Fibroblast of lung (primary cell): ENCODE measurements at regions not wholly inside any gene's neighbourhood (a gene's known extent, or its start where the extent isn't known, plus 50 kb on each side); places are given as distances from the start of the nearest gene placed in this dataset.

Experiments
- DNase-seq, 2 donors: peaks; one replicate each; pipeline versions ENCODE4 v3.0.0 to v3.0.0-alpha.2; 2010; ENCODE audit warnings: low read depth in 2 of 2
- H2AFZ ChIP-seq: 2 replicates; pipeline ENCODE4 v1.5.1; 2012; ENCODE audit warnings: low read length, control low read depth, inconsistent platforms
- H3K27ac ChIP-seq: 2 replicates; pipeline ENCODE4 v1.5.1; 2011; ENCODE audit warnings: low read length, control low read depth; ENCODE audit not compliant: insufficient read depth
- H3K27me3 ChIP-seq: 2 replicates; pipeline ENCODE4 v1.5.1; 2011; ENCODE audit warnings: mild to moderate bottlenecking, low read length; ENCODE audit not compliant: control insufficient read depth, insufficient read depth
- H3K36me3 ChIP-seq: 2 replicates; pipeline ENCODE4 v1.5.1; 2011; ENCODE audit warnings: low read length; ENCODE audit not compliant: control insufficient read depth, insufficient read depth
- H3K4me1 ChIP-seq: 2 replicates; pipeline ENCODE4 v1.5.1; 2011; ENCODE audit warnings: low read length; ENCODE audit not compliant: control insufficient read depth, insufficient read depth; ENCODE audit errors: extremely low read depth
- H3K4me2 ChIP-seq: 2 replicates; pipeline ENCODE4 v1.5.1; 2011; ENCODE audit warnings: low read length, control low read depth; ENCODE audit not compliant: insufficient read depth; ENCODE audit errors: extremely low read depth
- H3K4me3 ChIP-seq, 4 experiments: fragments of 200-600 bp in 1 of 4; sonication (generic) in 1 of 4; replicated peaks in 1 of 4; 2 replicates each; pipeline ENCODE4 v1.5.1; 2011 to 2016; ENCODE audit warnings: low read length in 4 of 4, low read depth in 3 of 4, mild to moderate bottlenecking in 3 of 4, control low read depth in 2 of 4, inconsistent platforms in 1 of 4, mixed read lengths in 1 of 4; ENCODE audit not compliant: insufficient read depth in 1 of 4; ENCODE audit errors: control extremely low read depth in 1 of 4
- H3K79me2 ChIP-seq: 2 replicates; pipeline ENCODE4 v1.5.1; 2012; ENCODE audit warnings: mild to moderate bottlenecking, low read length, inconsistent platforms; ENCODE audit not compliant: control insufficient read depth, insufficient read depth
- H3K9ac ChIP-seq: 2 replicates; pipeline ENCODE4 v1.5.1; 2011; ENCODE audit warnings: mild to moderate bottlenecking, low read length, control low read depth; ENCODE audit not compliant: insufficient read depth
- H3K9me3 ChIP-seq: 2 replicates; pipeline ENCODE4 v1.5.1; 2012; ENCODE audit warnings: low read depth, low read length; ENCODE audit not compliant: control insufficient read depth, insufficient read depth
- H4K20me1 ChIP-seq: 2 replicates; pipeline ENCODE4 v1.5.1; 2011; ENCODE audit warnings: low read length; ENCODE audit not compliant: control insufficient read depth, insufficient read depth; ENCODE audit errors: extremely low read depth
- CTCF ChIP-seq, 2 donors: IDR thresholded peaks in 1 of 2; conservative IDR thresholded peaks in 1 of 2; 1 replicate in 1 of 2; 2 replicates in 1 of 2; pipeline ENCODE4 v1.5.1; 2011 to 2012; ENCODE audit warnings: low read length in 2 of 2, control low read depth in 1 of 2, inconsistent platforms in 1 of 2, low read depth in 1 of 2, mild to moderate bottlenecking in 1 of 2
- EZH2 ChIP-seq: IDR thresholded peaks from 2 replicates; pipeline ENCODE4 v1.5.1; 2012; ENCODE audit warnings: low read length, control low read depth, mild to moderate bottlenecking; ENCODE audit errors: missing control alignments

GRCh38 chr17:63365366-63366240 lies 80.5 kb downstream of the CYB561 start:
- Histone ChIP-seq H4K20me1 (no peaks in the 10 kb centered on the region), H3K27me3 (no peaks in the 10 kb centered on the region), H3K9ac (no peak overlapping the region), H3K79me2 (no peaks in the 10 kb centered on the region), H3K4me2 (no peak overlapping the region), H2AFZ (no peak overlapping the region), H3K36me3 (peaks cover 2% of the 10 kb centered on the region), H3K4me3 (no peak overlapping the region), H3K4me1 (no peaks in the 10 kb centered on the region), H3K27ac (no peak overlapping the region), H3K9me3 (no peaks in the 10 kb centered on the region)
- peak in 1 of 2 donors; percentile 62 for DNase-seq
- TF ChIP-seq CTCF (conservative IDR thresholded peaks at IDR 0.05 in 1 of 2, IDR thresholded peaks at IDR 0.05 in 1 of 2; ENCODE audit: low read depth in 1 of 2, low read length in 2 of 2), result no peak
- TF ChIP-seq EZH2, result no peak

- Histone ChIP-seq H3K4me1 (no peaks in the 10 kb centered on the region), H3K79me2 (no peaks in the 10 kb centered on the region), H3K4me3 (no peak overlapping the region), H3K27ac (no peak overlapping the region), H3K27me3 (no peaks in the 10 kb centered on the region), H3K36me3 (peaks cover under 1% of the 10 kb centered on the region), H2AFZ (no peak overlapping the region), H3K4me2 (no peak overlapping the region), H3K9ac (no peak overlapping the region), H3K9me3 (no peaks in the 10 kb centered on the region), H4K20me1 (no peaks in the 10 kb centered on the region)
- DNase-seq, result no peak
- TF ChIP-seq CTCF (conservative IDR thresholded peaks at IDR 0.05 in 1 of 2, IDR thresholded peaks at IDR 0.05 in 1 of 2; ENCODE audit: low read depth in 1 of 2, low read length in 2 of 2), result no peak
- no peak for TF ChIP-seq EZH2
These were observed 79.9 kb downstream of the CYB561 start for GRCh38 chr17:63366241-63366566.

- Histone ChIP-seq H3K4me3 (no peak overlapping the region), H4K20me1 (no peaks in the 10 kb centered on the region), H3K9me3 (no peaks in the 10 kb centered on the region), H3K4me1 (no peaks in the 10 kb centered on the region), H3K36me3 (no peaks in the 10 kb centered on the region), H3K4me2 (no peak overlapping the region), H3K9ac (no peak overlapping the region), H3K79me2 (no peaks in the 10 kb centered on the region), H3K27ac (no peak overlapping the region), H2AFZ (no peak overlapping the region), H3K27me3 (no peaks in the 10 kb centered on the region)
- TF ChIP-seq CTCF (conservative IDR thresholded peaks at IDR 0.05 in 1 of 2, IDR thresholded peaks at IDR 0.05 in 1 of 2; ENCODE audit: low read depth in 1 of 2, low read length in 2 of 2), result no peak
- no peak for TF ChIP-seq EZH2
- DNase-seq, result peak in 1 of 2 donors; percentile 80
These were observed 76.9 kb downstream of the CYB561 start for GRCh38 chr17:63369233-63369632.
